BE2C (cell line): ENCODE measurements at regions not wholly inside any gene's neighbourhood (a gene's known extent, or its start where the extent isn't known, plus 50 kb on each side); places are given as distances from the start of the nearest gene placed in this dataset.

Source experiments
- DNase-seq: peaks from one replicate; pipeline ENCODE4 v3.0.0-alpha.2; 2020
- H3K27me3 ChIP-seq: fragments of 250-450 bp; sonication (Bioruptor Pico); 2 replicates; pipeline ENCODE4 v1.5.1; 2020; ENCODE audit warnings: mild to moderate bottlenecking
- H3K36me3 ChIP-seq: fragments of 250-450 bp; sonication (Bioruptor Pico); 2 replicates; pipeline ENCODE4 v1.5.1; 2020; ENCODE audit warnings: mild to moderate bottlenecking
- H3K4me1 ChIP-seq: fragments of 250-450 bp; sonication (Bioruptor Pico); 2 replicates; pipeline ENCODE4 v1.5.1; 2020
- H3K4me3 ChIP-seq: 2 replicates; pipeline ENCODE4 v1.5.1; 2011; ENCODE audit warnings: low read depth, low read length
- H3K9me3 ChIP-seq: fragments of 250-450 bp; sonication (Bioruptor Pico); 2 replicates; pipeline ENCODE4 v1.5.1; 2020
- TF ChIP-seq, protein P1 (sequence below): IDR thresholded peaks from 2 replicates; pipeline ENCODE4 v1.5.1; 2012; ENCODE audit warnings: mild to moderate bottlenecking, low read depth, low read length

DNA sequence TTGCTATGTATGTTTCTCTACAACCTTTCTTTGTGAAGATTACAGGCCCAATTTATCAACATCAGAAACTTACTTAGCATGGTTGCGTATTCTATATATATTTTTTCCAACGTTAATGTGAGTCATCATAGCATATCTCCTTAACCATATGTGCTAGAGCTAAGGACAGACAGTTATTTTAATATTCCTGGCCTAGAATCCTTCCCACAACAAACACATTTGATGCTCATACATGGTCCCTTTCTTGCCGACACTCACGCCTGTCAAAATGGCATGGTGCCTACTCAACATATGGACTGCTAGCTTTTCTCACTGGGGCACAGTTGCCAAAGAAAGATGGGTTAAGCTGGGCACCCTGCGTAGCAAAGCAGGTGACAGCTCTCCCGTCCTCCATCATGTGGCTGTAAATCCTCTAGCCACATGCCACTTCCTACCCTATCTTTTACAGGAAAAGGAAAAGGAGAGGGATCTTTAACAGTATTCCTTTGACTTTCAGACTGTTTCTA is 75.2 kb upstream of the GALNT5 start:
- H3K27me3 ChIP-seq: no peaks in the 10 kb centered on the region
- TF ChIP-seq, protein P1, sequence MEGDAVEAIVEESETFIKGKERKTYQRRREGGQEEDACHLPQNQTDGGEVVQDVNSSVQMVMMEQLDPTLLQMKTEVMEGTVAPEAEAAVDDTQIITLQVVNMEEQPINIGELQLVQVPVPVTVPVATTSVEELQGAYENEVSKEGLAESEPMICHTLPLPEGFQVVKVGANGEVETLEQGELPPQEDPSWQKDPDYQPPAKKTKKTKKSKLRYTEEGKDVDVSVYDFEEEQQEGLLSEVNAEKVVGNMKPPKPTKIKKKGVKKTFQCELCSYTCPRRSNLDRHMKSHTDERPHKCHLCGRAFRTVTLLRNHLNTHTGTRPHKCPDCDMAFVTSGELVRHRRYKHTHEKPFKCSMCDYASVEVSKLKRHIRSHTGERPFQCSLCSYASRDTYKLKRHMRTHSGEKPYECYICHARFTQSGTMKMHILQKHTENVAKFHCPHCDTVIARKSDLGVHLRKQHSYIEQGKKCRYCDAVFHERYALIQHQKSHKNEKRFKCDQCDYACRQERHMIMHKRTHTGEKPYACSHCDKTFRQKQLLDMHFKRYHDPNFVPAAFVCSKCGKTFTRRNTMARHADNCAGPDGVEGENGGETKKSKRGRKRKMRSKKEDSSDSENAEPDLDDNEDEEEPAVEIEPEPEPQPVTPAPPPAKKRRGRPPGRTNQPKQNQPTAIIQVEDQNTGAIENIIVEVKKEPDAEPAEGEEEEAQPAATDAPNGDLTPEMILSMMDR: no peak
- DNase-seq: no peak
- H3K4me1 ChIP-seq: no peaks in the 10 kb centered on the region
- no peaks in the 10 kb centered on the region for H3K9me3 ChIP-seq
- no peaks in the 10 kb centered on the region for H3K36me3 ChIP-seq
- no peak overlapping the region for H3K4me3 ChIP-seq

DNA sequence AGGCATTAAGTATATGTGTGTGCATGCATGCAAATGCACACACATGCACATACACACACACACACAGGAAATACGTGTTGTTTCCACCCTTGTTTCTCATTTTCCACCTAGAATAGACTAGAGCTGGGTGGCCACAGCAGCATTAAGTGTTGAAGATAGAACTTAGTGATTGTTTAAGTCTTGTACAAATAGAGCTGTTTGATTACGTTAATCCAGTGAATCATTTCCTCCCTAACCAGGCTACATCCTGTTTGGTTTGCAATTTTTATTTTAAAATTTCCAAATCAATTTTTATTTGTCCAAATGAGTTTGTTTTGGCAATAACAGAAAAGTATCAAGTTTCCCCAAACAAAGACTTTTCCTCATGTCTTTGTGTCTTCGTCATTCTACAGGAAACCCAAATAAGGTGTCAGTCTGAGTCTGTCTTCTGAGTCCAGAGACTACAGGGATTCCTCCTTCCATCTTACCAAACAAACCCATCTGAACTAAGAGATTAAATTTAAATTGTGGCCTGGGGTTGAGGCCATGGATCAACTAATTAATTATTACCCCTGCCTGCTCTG is 74.6 kb upstream of the GALNT5 start:
- DNase-seq: no peak
- no peak overlapping the region for H3K4me3 ChIP-seq
- no peaks in the 10 kb centered on the region for H3K36me3 ChIP-seq
- H3K27me3 ChIP-seq: no peaks in the 10 kb centered on the region
- H3K4me1 ChIP-seq: no peaks in the 10 kb centered on the region
- TF ChIP-seq, protein P1: no peak
- H3K9me3 ChIP-seq: no peaks in the 10 kb centered on the region

DNA sequence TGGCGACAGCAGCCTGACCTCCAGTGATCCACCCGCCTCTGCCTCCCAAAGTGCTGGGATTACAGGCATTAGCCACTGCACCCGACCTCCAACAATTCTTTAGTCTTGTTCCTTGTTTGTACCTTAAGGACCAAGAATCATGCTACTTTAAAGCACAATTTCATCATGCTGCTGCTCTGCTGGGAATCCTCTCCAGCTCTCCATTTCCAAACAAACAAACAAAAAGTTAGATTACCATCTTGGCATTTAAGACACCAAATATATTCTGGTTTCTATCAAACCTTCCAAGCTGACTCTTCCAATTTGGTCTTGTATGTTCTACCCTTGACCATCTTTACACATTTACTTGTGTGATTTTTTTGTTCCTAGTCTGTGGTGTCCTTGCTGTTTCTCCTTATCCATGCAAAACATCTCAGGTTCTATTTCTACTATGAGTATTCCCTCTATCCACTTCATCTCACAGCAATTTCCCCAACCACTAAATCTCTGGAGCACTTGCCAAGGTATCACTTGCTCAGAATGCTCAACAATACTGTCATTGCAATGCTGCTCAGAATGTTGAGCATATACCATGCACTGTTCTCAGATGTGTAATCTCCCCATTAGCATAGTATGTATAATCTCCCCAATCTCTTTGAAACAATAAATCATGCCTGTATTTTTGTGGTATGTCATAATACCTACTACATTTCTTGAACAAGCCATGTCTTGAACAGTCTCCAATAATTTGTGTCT is 73.2 kb upstream of the GALNT5 start:
- Histone ChIP-seq H3K27me3 (no peaks in the 10 kb centered on the region), H3K4me3 (no peak overlapping the region), H3K36me3 (no peaks in the 10 kb centered on the region), H3K4me1 (no peaks in the 10 kb centered on the region), H3K9me3 (no peaks in the 10 kb centered on the region)
- TF ChIP-seq, protein P1: no peak
- no peak for DNase-seq

DNA sequence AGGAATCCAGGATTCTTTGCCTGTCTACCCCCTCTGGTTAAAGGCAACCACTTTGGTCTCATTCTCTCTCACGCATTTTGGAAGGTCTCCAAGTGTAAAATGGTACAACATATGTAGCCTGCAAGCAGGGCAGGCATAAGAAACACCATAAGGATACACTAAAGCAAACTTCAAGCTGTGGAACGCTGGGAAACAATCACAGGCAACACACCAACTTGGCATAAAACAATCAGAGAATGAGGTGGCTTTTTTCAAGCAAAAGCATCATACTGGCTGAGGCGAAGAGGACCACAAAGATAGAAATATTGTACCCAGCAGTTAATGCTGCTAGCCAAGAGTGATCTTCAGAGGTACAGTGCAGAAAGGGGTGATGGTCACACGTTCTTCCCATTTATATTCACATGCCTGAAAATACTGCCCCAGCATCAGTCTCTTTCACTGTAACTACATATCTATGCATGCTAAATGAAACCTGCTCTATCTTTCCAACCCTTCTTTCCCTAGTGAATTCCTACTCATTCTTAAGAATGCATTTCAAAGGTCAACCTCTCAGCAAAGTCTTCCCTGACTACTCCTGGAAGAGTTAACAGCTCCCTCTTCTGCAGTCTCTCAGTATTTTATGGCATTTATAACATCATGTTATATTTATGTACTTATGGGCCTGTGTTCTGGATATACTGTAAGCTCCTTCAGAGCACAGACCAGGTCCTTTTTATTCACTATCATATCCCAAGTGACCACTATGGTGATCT is 71.9 kb upstream of the GALNT5 start:
- no peaks in the 10 kb centered on the region for H3K9me3 ChIP-seq
- no peaks in the 10 kb centered on the region for H3K27me3 ChIP-seq
- H3K4me3 ChIP-seq: no peak overlapping the region
- no peaks in the 10 kb centered on the region for H3K36me3 ChIP-seq
- TF ChIP-seq, protein P1: no peak
- H3K4me1 ChIP-seq: no peaks in the 10 kb centered on the region
- DNase-seq: no peak

DNA sequence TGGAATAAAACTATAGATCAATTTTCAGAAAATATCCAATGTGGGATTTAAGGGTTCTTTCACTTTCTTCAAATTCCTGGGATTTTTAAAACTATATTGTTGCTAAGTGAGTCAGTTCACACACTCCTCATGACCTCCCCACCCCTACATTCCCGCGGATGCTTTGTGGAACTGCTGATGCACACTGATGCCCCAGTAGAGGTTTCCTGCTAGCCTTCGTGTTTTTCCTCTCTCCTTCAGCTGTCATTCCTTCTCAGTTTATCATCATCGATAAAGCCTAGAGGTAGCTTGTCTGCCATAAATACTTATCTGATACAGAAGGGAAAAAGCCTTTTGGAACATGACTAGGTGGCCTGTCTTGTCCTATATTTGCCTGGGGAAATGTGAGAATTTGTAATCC is 67.4 kb upstream of the GALNT5 start:
- TF ChIP-seq, protein P1: no peak
- Histone ChIP-seq H3K27me3 (no peaks in the 10 kb centered on the region), H3K9me3 (no peaks in the 10 kb centered on the region), H3K4me1 (no peaks in the 10 kb centered on the region), H3K4me3 (no peak overlapping the region), H3K36me3 (no peaks in the 10 kb centered on the region)
- DNase-seq: no peak
